Fibroblast of skin of right quadriceps (primary cell): ENCODE measurements at regions not wholly inside any gene's neighbourhood (a gene's known extent, or its start where the extent isn't known, plus 50 kb on each side); places are given as distances from the start of the nearest gene placed in this dataset.
"Not testable (repeated sequence)": the region's sequence is repeated elsewhere in the genome, so short reads cannot be mapped to it uniquely, and the experiment has no call there.

Experiments used
- DNase-seq: peaks from one replicate; pipeline ENCODE4 v3.0.0-alpha.2; 2013

- peak; percentile 18 for DNase-seq
Observed at GRCh38 chr20:60172346-60172984, 214.2 kb downstream of the CDH26 start.

GRCh38 chr20:60177080-60177479 is 218.9 kb downstream of the CDH26 start:
- DNase-seq: no peak

- DNase-seq: no peak
Observed at GRCh38 chr20:60180986-60181385, 222.8 kb downstream of the CDH26 start.

GRCh38 chr20:60186412-60186811 is 228.2 kb downstream of the CDH26 start:
- no peak for DNase-seq

- no peak for DNase-seq
Observed at GRCh38 chr20:60187683-60188082, 229.5 kb downstream of the CDH26 start.

- DNase-seq: no peak
Observed at GRCh38 chr20:60191014-60191413, 232.8 kb downstream of the CDH26 start.

GRCh38 chr20:60192326-60192725 is 234.1 kb downstream of the CDH26 start:
- peak; percentile 74 for DNase-seq

- not testable (repeated sequence) for DNase-seq
Observed at GRCh38 chr20:60199132-60199531, 240.9 kb downstream of the CDH26 start.

- DNase-seq: no peak
Observed at GRCh38 chr20:60199866-60200265, 241.6 kb downstream of the CDH26 start.

GRCh38 chr20:60200305-60200918 is 242.2 kb downstream of the CDH26 start:
- no peak for DNase-seq

GRCh38 chr20:60201198-60201835 is 243.1 kb downstream of the CDH26 start:
- DNase-seq: no peak

- DNase-seq: no peak
Observed at GRCh38 chr20:60202046-60202445, 243.8 kb downstream of the CDH26 start.

- no peak for DNase-seq
Observed at GRCh38 chr20:60203451-60203850, 245.2 kb downstream of the CDH26 start.

GRCh38 chr20:60204601-60205000 is 246.4 kb downstream of the CDH26 start:
- DNase-seq: no peak

GRCh38 chr20:60206259-60206658 is 248.0 kb downstream of the CDH26 start:
- peak; percentile 58 for DNase-seq

- no peak for DNase-seq
Observed at GRCh38 chr20:60209048-60209447, 250.8 kb downstream of the CDH26 start.

- DNase-seq: peak; percentile 64
Observed at GRCh38 chr20:60210779-60211617, 252.8 kb downstream of the CDH26 start.

GRCh38 chr20:60211618-60212463 is 253.6 kb downstream of the CDH26 start:
- DNase-seq: no peak

GRCh38 chr20:60212695-60213094 is 254.5 kb downstream of the CDH26 start:
- DNase-seq: no peak

- DNase-seq: no peak
Observed at GRCh38 chr20:60213126-60213893, 255.1 kb downstream of the CDH26 start.
